ENCODE measurements at regions not wholly inside any gene's neighbourhood (a gene's known extent, or its start where the extent isn't known, plus 50 kb on each side); places are given as distances from the start of the nearest gene placed in this dataset.

- Histone ChIP-seq H3K27ac (no peak overlapping the region), H3K36me3 (ENCODE audit: insufficient read depth) (no peaks in the 10 kb centered on the region), H3K4me2 (no peak overlapping the region), H3K79me2 (ENCODE audit: insufficient read depth, low read depth) (no peaks in the 10 kb centered on the region), H3K9ac (no peak overlapping the region), H4K20me1 (ENCODE audit: insufficient read depth) (no peaks in the 10 kb centered on the region), H3K4me1 (ENCODE audit: low read depth, poor library complexity, severe bottlenecking) (no peaks in the 10 kb centered on the region), H3K4me3 (IDR thresholded peaks at IDR 0.05; ENCODE audit: insufficient read depth, low read depth, low read length) (no peak overlapping the region), H3K27me3 (ENCODE audit: insufficient read depth, low read depth) (no peaks in the 10 kb centered on the region), H2AFZ (ENCODE audit: low read depth) (no peak overlapping the region)
- TF ChIP-seq, protein P1, sequence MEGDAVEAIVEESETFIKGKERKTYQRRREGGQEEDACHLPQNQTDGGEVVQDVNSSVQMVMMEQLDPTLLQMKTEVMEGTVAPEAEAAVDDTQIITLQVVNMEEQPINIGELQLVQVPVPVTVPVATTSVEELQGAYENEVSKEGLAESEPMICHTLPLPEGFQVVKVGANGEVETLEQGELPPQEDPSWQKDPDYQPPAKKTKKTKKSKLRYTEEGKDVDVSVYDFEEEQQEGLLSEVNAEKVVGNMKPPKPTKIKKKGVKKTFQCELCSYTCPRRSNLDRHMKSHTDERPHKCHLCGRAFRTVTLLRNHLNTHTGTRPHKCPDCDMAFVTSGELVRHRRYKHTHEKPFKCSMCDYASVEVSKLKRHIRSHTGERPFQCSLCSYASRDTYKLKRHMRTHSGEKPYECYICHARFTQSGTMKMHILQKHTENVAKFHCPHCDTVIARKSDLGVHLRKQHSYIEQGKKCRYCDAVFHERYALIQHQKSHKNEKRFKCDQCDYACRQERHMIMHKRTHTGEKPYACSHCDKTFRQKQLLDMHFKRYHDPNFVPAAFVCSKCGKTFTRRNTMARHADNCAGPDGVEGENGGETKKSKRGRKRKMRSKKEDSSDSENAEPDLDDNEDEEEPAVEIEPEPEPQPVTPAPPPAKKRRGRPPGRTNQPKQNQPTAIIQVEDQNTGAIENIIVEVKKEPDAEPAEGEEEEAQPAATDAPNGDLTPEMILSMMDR (conservative IDR thresholded peaks at IDR 0.05; ENCODE audit: low read depth, low read length) = no peak
Observed at GRCh38 chr5:17832949-17833745, 198.9 kb downstream of the TAF11L14 start.

- H2AFZ ChIP-seq (ENCODE audit: low read depth) = no peak overlapping the region
- no peak overlapping the region for H3K4me2 ChIP-seq
- no peaks in the 10 kb centered on the region for H3K79me2 ChIP-seq (ENCODE audit: insufficient read depth, low read depth)
- no peak overlapping the region for H3K9ac ChIP-seq
- H4K20me1 ChIP-seq (ENCODE audit: insufficient read depth) = no peaks in the 10 kb centered on the region
- TF ChIP-seq, protein P1 (conservative IDR thresholded peaks at IDR 0.05; ENCODE audit: low read depth, low read length) = no peak
- no peak overlapping the region for H3K27ac ChIP-seq
- no peaks in the 10 kb centered on the region for H3K36me3 ChIP-seq (ENCODE audit: insufficient read depth)
- H3K4me1 ChIP-seq (ENCODE audit: low read depth, poor library complexity, severe bottlenecking) = no peaks in the 10 kb centered on the region
- no peak overlapping the region for H3K4me3 ChIP-seq (IDR thresholded peaks at IDR 0.05; ENCODE audit: insufficient read depth, low read depth, low read length)
- H3K27me3 ChIP-seq (ENCODE audit: insufficient read depth, low read depth) = no peaks in the 10 kb centered on the region
Observed at GRCh38 chr5:17837757-17838156, 203.5 kb downstream of the TAF11L14 start.

GRCh38 chr5:17838469-17838868, 204.2 kb downstream of the TAF11L14 start:
- Histone ChIP-seq H3K9ac (no peak overlapping the region), H3K4me1 (ENCODE audit: low read depth, poor library complexity, severe bottlenecking) (no peaks in the 10 kb centered on the region), H3K27ac (no peak overlapping the region), H3K79me2 (ENCODE audit: insufficient read depth, low read depth) (no peaks in the 10 kb centered on the region), H3K4me3 (IDR thresholded peaks at IDR 0.05; ENCODE audit: insufficient read depth, low read depth, low read length) (no peak overlapping the region), H3K27me3 (ENCODE audit: insufficient read depth, low read depth) (no peaks in the 10 kb centered on the region), H3K4me2 (no peak overlapping the region), H4K20me1 (ENCODE audit: insufficient read depth) (no peaks in the 10 kb centered on the region), H3K36me3 (ENCODE audit: insufficient read depth) (no peaks in the 10 kb centered on the region), H2AFZ (ENCODE audit: low read depth) (no peak overlapping the region)
- TF ChIP-seq, protein P1 (conservative IDR thresholded peaks at IDR 0.05; ENCODE audit: low read depth, low read length) = no peak

DNA sequence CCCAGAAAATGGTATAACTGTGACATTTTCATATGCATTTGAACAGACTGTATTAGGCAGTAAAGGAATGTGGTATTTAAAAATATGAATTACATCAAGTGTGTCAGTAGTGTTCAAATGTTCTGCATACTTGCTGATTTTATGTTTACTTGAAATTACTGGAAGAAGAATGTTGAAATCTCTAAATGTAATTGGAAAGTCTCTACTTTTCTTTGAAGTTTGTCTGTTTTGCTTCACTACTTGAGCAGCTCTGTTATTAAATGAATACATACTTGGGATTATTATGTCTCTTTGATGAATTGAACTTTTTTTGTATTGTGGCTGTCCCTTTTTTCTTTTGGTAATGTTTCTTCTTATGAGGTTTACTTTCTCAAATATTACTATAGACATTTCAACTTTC, 205.6 kb downstream of the TAF11L14 start:
- no peaks in the 10 kb centered on the region for H4K20me1 ChIP-seq (ENCODE audit: insufficient read depth)
- H3K9ac ChIP-seq = no peak overlapping the region
- no peaks in the 10 kb centered on the region for H3K79me2 ChIP-seq (ENCODE audit: insufficient read depth, low read depth)
- H2AFZ ChIP-seq (ENCODE audit: low read depth) = no peak overlapping the region
- H3K27ac ChIP-seq = no peak overlapping the region
- H3K27me3 ChIP-seq (ENCODE audit: insufficient read depth, low read depth) = no peaks in the 10 kb centered on the region
- TF ChIP-seq, protein P1 (conservative IDR thresholded peaks at IDR 0.05; ENCODE audit: low read depth, low read length) = no peak
- no peak overlapping the region for H3K4me3 ChIP-seq (IDR thresholded peaks at IDR 0.05; ENCODE audit: insufficient read depth, low read depth, low read length)
- no peak overlapping the region for H3K4me2 ChIP-seq
- H3K36me3 ChIP-seq (ENCODE audit: insufficient read depth) = no peaks in the 10 kb centered on the region
- H3K4me1 ChIP-seq (ENCODE audit: low read depth, poor library complexity, severe bottlenecking) = no peaks in the 10 kb centered on the region
